ENCODE measurements at regions not wholly inside any gene's neighbourhood (a gene's known extent, or its start where the extent isn't known, plus 50 kb on each side); places are given as distances from the start of the nearest gene placed in this dataset.

DNA sequence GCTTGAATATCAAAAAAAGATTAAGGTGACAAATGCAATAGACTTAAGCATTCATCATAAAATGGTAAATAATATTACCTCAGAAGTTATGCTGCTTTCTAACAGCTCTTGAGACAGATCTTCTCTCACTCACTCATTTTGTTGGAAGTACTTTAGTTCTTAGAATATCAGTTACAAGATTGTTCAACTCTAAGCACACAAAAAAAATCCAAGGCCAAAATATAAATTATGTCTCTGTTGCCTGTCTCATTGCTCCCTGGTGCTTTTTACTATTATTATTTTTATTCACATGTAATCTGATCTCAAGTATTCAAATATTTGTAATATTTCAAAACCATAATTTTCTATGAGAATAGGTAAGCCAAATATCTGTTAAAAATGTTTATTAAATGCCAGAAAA lies 259.4 kb upstream of the HSF2 start:
- Histone ChIP-seq H3K27ac (no peak overlapping the region), H3K4me3 (no peak overlapping the region), H3K36me3 (no peaks in the 10 kb centered on the region), H3K27me3 (no peaks in the 10 kb centered on the region), H3K4me1 (no peaks in the 10 kb centered on the region), H3K9me3 (no peaks in the 10 kb centered on the region)
- ATAC-seq (no peak), DNase-seq (no peak)
- TF ChIP-seq, protein P1, sequence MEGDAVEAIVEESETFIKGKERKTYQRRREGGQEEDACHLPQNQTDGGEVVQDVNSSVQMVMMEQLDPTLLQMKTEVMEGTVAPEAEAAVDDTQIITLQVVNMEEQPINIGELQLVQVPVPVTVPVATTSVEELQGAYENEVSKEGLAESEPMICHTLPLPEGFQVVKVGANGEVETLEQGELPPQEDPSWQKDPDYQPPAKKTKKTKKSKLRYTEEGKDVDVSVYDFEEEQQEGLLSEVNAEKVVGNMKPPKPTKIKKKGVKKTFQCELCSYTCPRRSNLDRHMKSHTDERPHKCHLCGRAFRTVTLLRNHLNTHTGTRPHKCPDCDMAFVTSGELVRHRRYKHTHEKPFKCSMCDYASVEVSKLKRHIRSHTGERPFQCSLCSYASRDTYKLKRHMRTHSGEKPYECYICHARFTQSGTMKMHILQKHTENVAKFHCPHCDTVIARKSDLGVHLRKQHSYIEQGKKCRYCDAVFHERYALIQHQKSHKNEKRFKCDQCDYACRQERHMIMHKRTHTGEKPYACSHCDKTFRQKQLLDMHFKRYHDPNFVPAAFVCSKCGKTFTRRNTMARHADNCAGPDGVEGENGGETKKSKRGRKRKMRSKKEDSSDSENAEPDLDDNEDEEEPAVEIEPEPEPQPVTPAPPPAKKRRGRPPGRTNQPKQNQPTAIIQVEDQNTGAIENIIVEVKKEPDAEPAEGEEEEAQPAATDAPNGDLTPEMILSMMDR (IDR thresholded peaks at IDR 0.05) = no peak
- intact Hi-C loops (cut with DNase I) = no loop called here

DNA sequence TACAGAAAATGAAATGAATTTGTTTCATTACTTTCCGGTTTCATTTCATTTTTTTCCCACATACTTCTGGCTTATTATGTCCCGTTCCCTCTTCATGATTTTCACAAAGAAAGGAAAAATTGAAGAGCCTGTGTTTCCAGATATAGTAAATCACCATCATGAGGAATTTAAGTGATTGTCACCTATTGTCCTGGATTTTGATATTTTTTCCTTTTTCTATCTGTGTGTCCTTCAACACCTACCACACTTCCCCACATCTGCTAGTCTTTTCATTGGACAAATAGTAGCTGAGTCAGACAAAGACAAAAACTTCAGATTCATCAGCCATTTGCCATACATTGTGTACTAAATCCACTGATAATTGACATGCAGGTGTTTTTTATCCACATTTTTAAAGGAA lies 258.2 kb upstream of the HSF2 start:
- no peaks in the 10 kb centered on the region for H3K9me3 ChIP-seq
- no peak overlapping the region for H3K27ac ChIP-seq
- TF ChIP-seq, protein P1 (IDR thresholded peaks at IDR 0.05) = no peak
- no peak for ATAC-seq
- H3K4me1 ChIP-seq = no peaks in the 10 kb centered on the region
- H3K36me3 ChIP-seq = no peaks in the 10 kb centered on the region
- H3K27me3 ChIP-seq = no peaks in the 10 kb centered on the region
- H3K4me3 ChIP-seq = no peak overlapping the region
- WGBS, 2 donors = 74 to 79% methylated on average over 2 of the region's 2 CpGs
- DNase-seq = no peak
- intact Hi-C loops (cut with DNase I) = no loop called here

DNA sequence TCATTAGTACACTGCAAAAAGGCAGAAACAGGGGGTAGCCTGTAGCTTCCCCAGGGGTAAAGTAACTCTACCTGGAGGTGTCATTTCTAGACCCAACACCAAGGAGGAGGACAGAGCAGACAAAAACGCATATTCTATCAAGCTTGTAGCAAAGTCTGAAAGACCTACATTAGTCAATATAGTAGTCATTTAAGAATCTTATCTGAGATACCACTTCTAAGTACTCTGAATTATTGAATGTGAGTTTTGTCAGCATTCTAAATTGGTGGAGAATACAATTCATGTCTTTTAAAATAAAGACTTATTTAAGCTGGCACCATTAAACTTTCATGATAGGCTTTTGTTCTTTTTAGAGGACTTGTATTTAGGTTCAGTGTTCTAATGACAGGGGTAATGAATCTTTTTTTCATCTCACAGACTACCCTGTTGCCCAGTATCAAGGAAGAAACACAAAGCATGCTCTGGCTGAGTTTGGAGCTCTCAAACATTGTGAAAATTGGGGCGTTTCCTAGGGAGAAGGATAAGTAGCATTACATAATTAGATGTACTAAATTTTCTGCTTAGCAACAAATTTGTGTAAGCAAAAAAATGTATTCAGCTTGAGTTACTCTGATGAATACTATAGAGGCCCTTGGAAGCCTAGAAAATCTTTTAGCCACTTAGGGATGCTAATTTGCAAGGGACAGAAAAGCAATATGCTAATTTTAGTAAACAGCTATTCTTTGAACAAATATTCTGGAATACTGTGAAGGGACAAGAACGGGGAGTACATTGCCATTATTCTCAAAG lies 255.4 kb upstream of the HSF2 start:
- H3K27me3 ChIP-seq = no peaks in the 10 kb centered on the region
- peaks cover 0 to 8% (median 0%) of the 10 kb centered on the region in 9 donors for H3K4me1 ChIP-seq
- DNase-seq = no peak
- intact Hi-C loops (cut with DNase I) = no loop called here
- TF ChIP-seq, protein P1 (IDR thresholded peaks at IDR 0.05) = no peak
- H3K9me3 ChIP-seq = no peaks in the 10 kb centered on the region
- H3K36me3 ChIP-seq = no peaks in the 10 kb centered on the region
- no peak overlapping the region for H3K27ac ChIP-seq
- no peak for ATAC-seq
- no peak overlapping the region for H3K4me3 ChIP-seq
- 72 to 82% methylated on average over 3 of the region's 3 CpGs for WGBS, 2 donors

DNA sequence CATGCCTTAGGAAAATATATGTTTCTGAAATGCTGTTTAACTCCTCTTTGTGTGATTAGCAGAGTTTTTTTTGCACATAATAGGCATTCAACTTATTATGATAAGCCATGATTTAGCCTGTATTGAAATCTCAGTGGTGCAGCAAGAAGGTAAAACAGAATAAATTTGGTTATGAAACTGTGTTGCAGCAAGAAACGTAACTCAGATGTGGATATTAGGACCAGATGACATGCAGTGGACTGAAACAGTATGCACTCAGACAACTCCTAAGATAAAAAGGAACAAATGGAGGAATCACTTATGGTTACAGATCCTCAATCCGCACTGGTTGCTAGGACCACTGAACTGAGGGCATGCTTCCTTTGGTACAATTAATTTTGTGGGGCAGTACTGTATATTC lies 254.2 kb upstream of the HSF2 start:
- H3K4me1 ChIP-seq = peaks cover 0 to 8% (median 0%) of the 10 kb centered on the region in 9 donors
- ATAC-seq = no peak
- H3K9me3 ChIP-seq = no peaks in the 10 kb centered on the region
- H3K27ac ChIP-seq = no peak overlapping the region
- intact Hi-C loops (cut with DNase I) = no loop called here
- H3K27me3 ChIP-seq = no peaks in the 10 kb centered on the region
- H3K36me3 ChIP-seq = no peaks in the 10 kb centered on the region
- TF ChIP-seq, protein P1 (IDR thresholded peaks at IDR 0.05) = no peak
- 77 to 82% methylated on average over 2 of the region's 2 CpGs for WGBS, 2 donors
- H3K4me3 ChIP-seq = no peak overlapping the region
- no peak for DNase-seq

Data from heart right ventricle (tissue), 16 donors.